ENCODE measurements at regions not wholly inside any gene's neighbourhood (a gene's known extent, or its start where the extent isn't known, plus 50 kb on each side); places are given as distances from the start of the nearest gene placed in this dataset.

DNA sequence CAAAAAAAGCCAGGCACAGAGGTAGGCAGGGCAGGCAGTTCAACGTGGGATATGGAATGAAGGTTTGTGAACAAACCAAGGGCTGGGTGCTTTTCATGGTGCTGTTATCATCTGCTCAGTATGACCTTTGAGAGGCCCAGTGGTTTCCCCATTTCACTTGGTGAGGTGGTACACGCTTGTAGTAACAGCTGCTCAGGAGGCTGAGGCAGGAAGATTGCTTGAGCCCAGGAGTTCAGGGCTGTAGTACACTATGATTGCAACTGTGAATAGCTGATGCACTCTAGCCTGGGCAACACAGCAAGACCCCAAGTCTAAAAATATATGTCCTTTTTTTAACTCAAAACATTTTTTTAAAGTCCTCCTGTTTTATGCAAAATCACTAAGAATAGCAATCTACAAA lies 174.8 kb downstream of the ENC1 start:
- Histone ChIP-seq H3K9ac (ENCODE audit: low read depth, low read length) (no peak overlapping the region), H3K27ac (ENCODE audit: low read length) (no peak overlapping the region), H3K79me2 (ENCODE audit: insufficient read depth, low read length) (no peaks in the 10 kb centered on the region), H3K36me3 (ENCODE audit: insufficient read depth, low read length) (no peaks in the 10 kb centered on the region), H4K20me1 (ENCODE audit: insufficient read depth, low read length) (no peaks in the 10 kb centered on the region), H2AFZ (ENCODE audit: low read depth, low read length) (no peak overlapping the region), H3K4me2 (ENCODE audit: insufficient read depth, low read length) (no peak overlapping the region), H3K4me1 (ENCODE audit: insufficient read depth, low read length) (no peaks in the 10 kb centered on the region), H3K9me3 (ENCODE audit: insufficient read depth, low read length, severe bottlenecking) (no peaks in the 10 kb centered on the region), H3K4me3 (ENCODE audit: low read depth in 1 of 2, low read length in 2 of 2) (no peak overlapping the region), H3K27me3 (ENCODE audit: insufficient read depth, low read length, poor library complexity) (no peaks in the 10 kb centered on the region)
- DNase-seq, result no peak
- no peak for ATAC-seq (ENCODE audit: insufficient read depth, low read depth)
- TF ChIP-seq EZH2 (IDR thresholded peaks at IDR 0.05; ENCODE audit: borderline replicate concordance, low read depth, low read length, severe bottlenecking), result no peak

- Histone ChIP-seq H2AFZ (ENCODE audit: low read depth, low read length) (no peak overlapping the region), H3K9ac (ENCODE audit: low read depth, low read length) (no peak overlapping the region), H3K27me3 (ENCODE audit: insufficient read depth, low read length, poor library complexity) (no peaks in the 10 kb centered on the region), H3K36me3 (ENCODE audit: insufficient read depth, low read length) (no peaks in the 10 kb centered on the region), H3K9me3 (ENCODE audit: insufficient read depth, low read length, severe bottlenecking) (no peaks in the 10 kb centered on the region), H3K4me3 (ENCODE audit: low read depth in 1 of 2, low read length in 2 of 2) (no peak overlapping the region), H3K4me1 (ENCODE audit: insufficient read depth, low read length) (no peaks in the 10 kb centered on the region), H3K27ac (ENCODE audit: low read length) (no peak overlapping the region), H4K20me1 (ENCODE audit: insufficient read depth, low read length) (no peaks in the 10 kb centered on the region), H3K79me2 (ENCODE audit: insufficient read depth, low read length) (no peaks in the 10 kb centered on the region), H3K4me2 (ENCODE audit: insufficient read depth, low read length) (no peak overlapping the region)
- ATAC-seq (ENCODE audit: insufficient read depth, low read depth), result no peak
- DNase-seq, result no peak
- TF ChIP-seq CTCF (IDR thresholded peaks at IDR 0.05; ENCODE audit: borderline replicate concordance, extremely low read depth, low read length, poor library complexity, severe bottlenecking) (no peak), EZH2 (IDR thresholded peaks at IDR 0.05; ENCODE audit: borderline replicate concordance, low read depth, low read length, severe bottlenecking) (no peak)
Observed at GRCh38 chr5:74464512-74465209, 175.9 kb downstream of the ENC1 start.

GRCh38 chr5:74462356-74462755 lies 178.2 kb downstream of the ENC1 start:
- no peaks in the 10 kb centered on the region for H3K9me3 ChIP-seq (ENCODE audit: insufficient read depth, low read length, severe bottlenecking)
- ATAC-seq (ENCODE audit: insufficient read depth, low read depth) (no peak), DNase-seq (no peak)
- TF ChIP-seq CTCF (IDR thresholded peaks at IDR 0.05; ENCODE audit: borderline replicate concordance, extremely low read depth, low read length, poor library complexity, severe bottlenecking) (no peak), EZH2 (IDR thresholded peaks at IDR 0.05; ENCODE audit: borderline replicate concordance, low read depth, low read length, severe bottlenecking) (no peak)
- no peak overlapping the region for H3K4me3 ChIP-seq (ENCODE audit: low read depth in 1 of 2, low read length in 2 of 2)
- no peak overlapping the region for H3K9ac ChIP-seq (ENCODE audit: low read depth, low read length)
- no peaks in the 10 kb centered on the region for H3K36me3 ChIP-seq (ENCODE audit: insufficient read depth, low read length)
- H2AFZ ChIP-seq (ENCODE audit: low read depth, low read length), result no peak overlapping the region
- H3K4me2 ChIP-seq (ENCODE audit: insufficient read depth, low read length), result no peak overlapping the region
- no peaks in the 10 kb centered on the region for H4K20me1 ChIP-seq (ENCODE audit: insufficient read depth, low read length)
- no peak overlapping the region for H3K27ac ChIP-seq (ENCODE audit: low read length)
- H3K27me3 ChIP-seq (ENCODE audit: insufficient read depth, low read length, poor library complexity), result no peaks in the 10 kb centered on the region
- no peaks in the 10 kb centered on the region for H3K4me1 ChIP-seq (ENCODE audit: insufficient read depth, low read length)
- H3K79me2 ChIP-seq (ENCODE audit: insufficient read depth, low read length), result no peaks in the 10 kb centered on the region

DNA sequence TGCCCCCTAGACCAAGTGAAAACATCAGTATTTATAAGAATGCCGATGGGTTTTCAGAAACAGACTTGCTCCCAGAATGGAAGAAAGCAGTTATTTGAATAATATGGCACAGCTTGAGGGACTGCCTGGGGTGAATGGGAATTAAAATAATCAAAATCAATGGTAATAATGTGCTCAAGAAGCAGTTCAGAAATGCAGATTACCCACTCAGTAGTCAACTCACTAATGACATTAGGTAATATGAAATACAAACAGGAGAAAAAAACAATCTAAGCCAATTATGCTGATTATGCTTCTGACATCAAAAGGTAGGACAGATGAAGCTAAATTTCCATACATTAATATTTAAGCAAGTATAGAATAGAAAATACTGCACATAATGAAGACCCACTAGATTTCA lies 179.3 kb downstream of the ENC1 start:
- Histone ChIP-seq H3K27me3 (ENCODE audit: insufficient read depth, low read length, poor library complexity) (no peaks in the 10 kb centered on the region), H3K4me2 (ENCODE audit: insufficient read depth, low read length) (no peak overlapping the region), H3K4me1 (ENCODE audit: insufficient read depth, low read length) (no peaks in the 10 kb centered on the region), H3K27ac (ENCODE audit: low read length) (no peak overlapping the region), H3K36me3 (ENCODE audit: insufficient read depth, low read length) (no peaks in the 10 kb centered on the region), H2AFZ (ENCODE audit: low read depth, low read length) (no peak overlapping the region), H3K9me3 (ENCODE audit: insufficient read depth, low read length, severe bottlenecking) (no peaks in the 10 kb centered on the region), H3K79me2 (ENCODE audit: insufficient read depth, low read length) (no peaks in the 10 kb centered on the region), H3K9ac (ENCODE audit: low read depth, low read length) (no peak overlapping the region), H3K4me3 (ENCODE audit: low read depth in 1 of 2, low read length in 2 of 2) (no peak overlapping the region), H4K20me1 (ENCODE audit: insufficient read depth, low read length) (no peaks in the 10 kb centered on the region)
- TF ChIP-seq EZH2 (IDR thresholded peaks at IDR 0.05; ENCODE audit: borderline replicate concordance, low read depth, low read length, severe bottlenecking), result no peak
- no peak for TF ChIP-seq CTCF (IDR thresholded peaks at IDR 0.05; ENCODE audit: borderline replicate concordance, extremely low read depth, low read length, poor library complexity, severe bottlenecking)
- DNase-seq (no peak), ATAC-seq (ENCODE audit: insufficient read depth, low read depth) (no peak)
